Brain microvascular endothelial cell (primary cell): ENCODE measurements at regions not wholly inside any gene's neighbourhood (a gene's known extent, or its start where the extent isn't known, plus 50 kb on each side); places are given as distances from the start of the nearest gene placed in this dataset.

ENCODE experiments used
- DNase-seq: peaks from one replicate; pipeline ENCODE4 v3.0.0-alpha.2; 2020
- H3K27ac ChIP-seq: fragments of 250-450 bp; sonication (Bioruptor Pico); 2 replicates; pipeline ENCODE4 v1.5.1; 2020; ENCODE audit warnings: mild to moderate bottlenecking, moderate library complexity
- H3K27me3 ChIP-seq: fragments of 250-450 bp; sonication (Bioruptor Pico); replicated peaks from 2 replicates; pipeline ENCODE4 v1.5.1; 2020; ENCODE audit warnings: mild to moderate bottlenecking
- H3K36me3 ChIP-seq: fragments of 250-450 bp; sonication (Bioruptor Pico); replicated peaks from 2 replicates; pipeline ENCODE4 v1.5.1; 2020; ENCODE audit warnings: mild to moderate bottlenecking
- H3K4me3 ChIP-seq: 2 replicates; pipeline ENCODE4 v1.5.1; 2011; ENCODE audit warnings: low read depth, mild to moderate bottlenecking, control low read depth, low read length, moderate library complexity
- in situ Hi-C: cut with HindIII; loops from 2 replicates; pipeline ENCODE4 v1.10.0; 2017; ENCODE audit warnings: low sequenced_read_pairs, low pct_ligation_motif_present
- TF ChIP-seq, protein P1 (sequence below): IDR thresholded peaks from 2 replicates; pipeline ENCODE4 v1.5.1; 2011; ENCODE audit warnings: low read depth, mild to moderate bottlenecking, moderate library complexity, low read length, control low read depth, inconsistent platforms; ENCODE audit errors: missing control alignments

DNA sequence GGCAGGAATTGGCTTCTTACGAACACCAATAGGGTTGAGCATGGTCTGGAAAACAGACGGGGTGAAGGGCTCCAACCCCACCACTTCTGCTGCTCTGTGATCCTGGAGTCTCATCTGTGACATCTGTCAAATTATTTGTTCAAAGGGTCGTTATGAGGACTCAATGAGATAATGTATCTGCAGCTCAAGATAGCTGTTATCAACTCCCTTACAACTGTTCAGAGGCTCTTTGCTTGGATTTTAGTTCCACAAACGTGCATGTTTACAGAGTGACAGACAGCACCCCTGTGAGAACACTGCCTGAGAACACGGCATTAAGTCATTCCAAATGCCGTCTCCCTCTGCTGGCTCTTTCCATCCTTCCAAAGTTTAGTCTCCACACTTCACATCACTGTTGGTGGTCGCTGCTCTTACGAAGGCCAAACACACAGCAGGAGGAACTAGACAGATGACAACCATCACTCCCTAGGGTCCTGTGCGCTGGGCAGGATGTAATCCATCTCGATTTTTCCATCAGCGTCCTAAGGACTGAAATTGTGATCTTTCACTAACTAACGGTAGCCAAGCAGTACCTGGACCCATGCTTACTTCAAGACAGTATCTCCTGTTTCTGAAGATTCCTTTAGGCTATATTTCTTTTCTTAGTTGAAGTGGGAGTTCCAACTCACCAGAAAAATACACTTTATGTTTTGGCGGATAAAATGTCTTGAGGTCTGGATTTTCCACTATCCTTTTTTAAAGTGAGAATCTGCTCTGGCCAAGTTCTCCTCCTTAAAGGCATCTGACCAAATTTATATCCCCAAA is 220.3 kb downstream of the ANAPC1 start:
- H3K4me3 ChIP-seq = no peak overlapping the region
- DNase-seq = peak; percentile 28
- H3K27ac ChIP-seq = no peak overlapping the region
- TF ChIP-seq, protein P1, sequence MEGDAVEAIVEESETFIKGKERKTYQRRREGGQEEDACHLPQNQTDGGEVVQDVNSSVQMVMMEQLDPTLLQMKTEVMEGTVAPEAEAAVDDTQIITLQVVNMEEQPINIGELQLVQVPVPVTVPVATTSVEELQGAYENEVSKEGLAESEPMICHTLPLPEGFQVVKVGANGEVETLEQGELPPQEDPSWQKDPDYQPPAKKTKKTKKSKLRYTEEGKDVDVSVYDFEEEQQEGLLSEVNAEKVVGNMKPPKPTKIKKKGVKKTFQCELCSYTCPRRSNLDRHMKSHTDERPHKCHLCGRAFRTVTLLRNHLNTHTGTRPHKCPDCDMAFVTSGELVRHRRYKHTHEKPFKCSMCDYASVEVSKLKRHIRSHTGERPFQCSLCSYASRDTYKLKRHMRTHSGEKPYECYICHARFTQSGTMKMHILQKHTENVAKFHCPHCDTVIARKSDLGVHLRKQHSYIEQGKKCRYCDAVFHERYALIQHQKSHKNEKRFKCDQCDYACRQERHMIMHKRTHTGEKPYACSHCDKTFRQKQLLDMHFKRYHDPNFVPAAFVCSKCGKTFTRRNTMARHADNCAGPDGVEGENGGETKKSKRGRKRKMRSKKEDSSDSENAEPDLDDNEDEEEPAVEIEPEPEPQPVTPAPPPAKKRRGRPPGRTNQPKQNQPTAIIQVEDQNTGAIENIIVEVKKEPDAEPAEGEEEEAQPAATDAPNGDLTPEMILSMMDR = peak; percentile 49
- no peaks in the 10 kb centered on the region for H3K27me3 ChIP-seq
- in situ Hi-C loops = no loop called here
- no peaks in the 10 kb centered on the region for H3K36me3 ChIP-seq

DNA sequence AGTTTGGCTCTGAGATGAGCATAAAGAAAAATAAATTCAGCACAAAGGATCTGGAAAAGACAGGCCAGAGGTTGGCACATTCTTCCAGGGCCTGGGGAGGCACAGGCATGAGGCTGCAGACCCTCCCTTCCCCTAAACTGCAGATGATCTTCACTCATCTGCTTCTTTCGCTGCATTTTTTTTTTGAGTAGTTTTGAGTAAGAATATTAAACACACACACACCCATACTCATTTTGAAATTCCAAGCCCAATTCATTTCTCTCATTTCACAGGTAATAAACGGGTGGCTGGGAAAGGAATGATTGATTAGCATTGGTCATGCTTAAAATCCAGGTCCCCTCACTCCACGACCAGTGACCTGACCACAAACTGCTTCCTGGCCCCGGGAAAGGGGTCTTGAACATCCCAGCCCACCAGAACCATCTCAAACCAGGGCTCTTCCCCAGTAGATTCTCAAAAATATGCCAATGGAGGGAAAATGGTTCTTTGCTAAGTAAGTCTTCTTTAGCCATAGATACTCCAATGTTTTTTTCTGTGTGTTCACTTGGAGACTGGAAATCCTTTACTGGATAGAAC is 219.6 kb downstream of the ANAPC1 start:
- in situ Hi-C loops = no loop called here
- Histone ChIP-seq H3K27me3 (no peaks in the 10 kb centered on the region), H3K4me3 (no peak overlapping the region), H3K36me3 (no peaks in the 10 kb centered on the region), H3K27ac (no peak overlapping the region)
- DNase-seq = no peak
- TF ChIP-seq, protein P1 = no peak

DNA sequence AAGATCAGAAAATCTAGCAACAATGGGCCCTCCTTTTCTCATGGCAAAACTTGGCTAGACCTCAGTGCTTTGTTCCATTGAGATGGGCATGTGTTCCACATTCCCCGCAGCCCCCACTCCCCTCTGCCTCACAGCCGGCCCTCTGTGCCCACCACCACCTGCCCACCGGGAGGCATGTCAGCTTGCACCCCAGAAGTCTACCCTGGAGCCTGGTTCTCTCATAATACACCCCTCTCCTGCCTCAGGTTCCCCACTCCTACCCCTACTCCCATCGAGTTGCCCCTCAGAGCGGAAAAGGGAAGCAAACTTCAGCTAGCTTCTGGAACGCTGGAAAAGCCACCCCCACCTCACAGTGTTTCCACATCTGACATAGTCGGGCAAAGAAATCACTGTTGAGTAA is 219.0 kb downstream of the ANAPC1 start:
- DNase-seq = no peak
- TF ChIP-seq, protein P1 = no peak
- no peak overlapping the region for H3K27ac ChIP-seq
- no peaks in the 10 kb centered on the region for H3K36me3 ChIP-seq
- no peaks in the 10 kb centered on the region for H3K27me3 ChIP-seq
- no peak overlapping the region for H3K4me3 ChIP-seq
- in situ Hi-C loops = no loop called here

DNA sequence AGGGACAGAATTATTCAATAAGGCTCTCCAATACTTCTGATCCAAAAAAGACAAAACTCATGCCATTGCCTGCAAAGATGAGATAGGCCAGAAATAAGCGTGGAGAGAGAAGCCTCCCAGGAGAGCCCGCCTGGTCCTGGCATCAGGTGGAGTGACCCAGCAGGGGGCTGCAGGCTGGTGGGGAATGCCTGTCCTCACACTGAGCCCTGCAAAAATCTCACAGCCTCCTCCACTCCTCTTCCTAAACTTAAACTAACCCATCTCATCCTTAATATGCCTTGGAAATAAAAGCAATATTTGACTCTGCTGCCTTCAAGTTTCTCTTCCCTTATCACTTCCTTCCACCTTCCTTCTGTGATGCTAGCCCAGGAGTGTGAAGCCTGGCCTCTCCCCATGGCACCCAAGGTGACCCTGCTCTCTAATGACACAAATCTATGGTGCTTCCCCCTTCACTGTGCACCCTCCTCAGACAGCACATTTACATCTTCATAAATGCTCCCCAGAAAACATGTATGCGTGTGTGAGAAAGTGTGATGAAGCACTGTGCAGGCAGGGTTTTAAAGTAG is 218.4 kb downstream of the ANAPC1 start:
- Histone ChIP-seq H3K27ac (no peak overlapping the region), H3K36me3 (no peaks in the 10 kb centered on the region), H3K27me3 (no peaks in the 10 kb centered on the region), H3K4me3 (no peak overlapping the region)
- DNase-seq = no peak
- in situ Hi-C loops = no loop called here
- TF ChIP-seq, protein P1 = no peak

DNA sequence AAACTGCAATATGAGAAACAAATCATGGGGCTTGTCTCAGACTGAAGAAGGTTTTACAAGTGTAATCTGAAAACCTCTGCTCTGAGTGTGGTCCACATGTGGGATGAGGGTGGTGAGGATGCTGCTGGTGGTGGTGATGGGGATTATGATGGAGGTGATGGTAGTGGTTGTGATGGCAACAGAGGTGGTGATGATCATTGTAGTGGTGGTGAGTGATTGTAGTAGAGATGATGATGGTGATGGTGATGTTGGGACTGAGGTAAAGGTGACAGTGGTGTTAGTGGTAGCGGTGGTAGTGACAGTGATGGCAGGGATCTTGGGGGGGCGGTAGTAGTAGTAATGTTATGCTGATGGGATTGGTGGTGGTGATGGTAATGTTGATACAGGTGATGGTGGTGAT is 217.8 kb downstream of the ANAPC1 start:
- Histone ChIP-seq H3K27ac (no peak overlapping the region), H3K36me3 (no peaks in the 10 kb centered on the region), H3K27me3 (no peaks in the 10 kb centered on the region), H3K4me3 (no peak overlapping the region)
- in situ Hi-C loops = no loop called here
- DNase-seq = no peak
- TF ChIP-seq, protein P1 = no peak

DNA sequence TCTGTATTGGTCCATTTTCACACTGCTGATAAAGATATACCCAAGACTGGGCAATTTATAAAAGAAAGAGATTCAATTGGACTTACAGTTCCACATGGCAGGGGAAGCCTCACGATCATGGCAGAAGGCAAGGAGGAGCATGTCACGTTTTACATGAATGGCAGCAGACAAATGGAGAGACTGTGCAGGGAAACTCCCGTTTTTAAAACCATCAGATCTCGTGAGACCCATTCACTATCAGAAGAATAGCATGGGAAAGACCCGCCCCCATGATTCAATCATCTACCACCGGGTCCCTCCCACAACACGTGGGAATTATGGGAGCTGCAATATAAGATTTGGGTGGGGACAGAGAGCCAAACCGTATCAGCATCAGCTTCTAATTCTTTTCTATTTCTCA is 217.0 kb downstream of the ANAPC1 start:
- Histone ChIP-seq H3K27me3 (no peaks in the 10 kb centered on the region), H3K36me3 (no peaks in the 10 kb centered on the region), H3K27ac (no peak overlapping the region), H3K4me3 (no peak overlapping the region)
- no peak for DNase-seq
- TF ChIP-seq, protein P1 = no peak
- in situ Hi-C loops = no loop called here
